ENCODE measurements at regions not wholly inside any gene's neighbourhood (a gene's known extent, or its start where the extent isn't known, plus 50 kb on each side); places are given as distances from the start of the nearest gene placed in this dataset.
A peak's percentile ranks its signal among the peaks of the same experiment; 100 is the strongest.

DNA sequence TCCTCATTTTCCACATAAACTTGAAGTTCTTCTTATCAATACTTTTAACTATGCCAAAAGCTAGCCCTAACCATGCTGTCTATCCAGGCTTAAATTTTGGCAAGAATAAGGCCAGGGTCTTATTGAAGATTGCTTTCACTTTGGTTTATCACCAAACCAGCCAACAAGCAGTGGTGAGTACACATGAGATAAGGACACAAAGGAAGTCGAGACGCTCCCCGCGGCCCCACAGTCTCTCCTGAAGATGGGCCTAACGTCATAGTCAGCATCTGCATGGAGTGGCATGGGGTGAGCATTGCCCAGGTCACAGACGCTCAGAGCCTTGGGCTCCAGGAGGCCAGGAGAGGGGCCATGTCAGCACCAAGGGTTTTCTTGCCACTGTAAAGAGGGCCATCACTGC lies 80.3 kb downstream of the ATPSCKMT start:
- Histone ChIP-seq H3K18ac (ENCODE audit: insufficient read length, low read depth, low read length) (no peak overlapping the region), H2BK15ac (ENCODE audit: low read depth, low read length) (no peak overlapping the region), H4K5ac (ENCODE audit: insufficient read length, low read depth, low read length) (no peak overlapping the region), H2BK12ac (ENCODE audit: insufficient read length, low read depth, low read length) (no peak overlapping the region), H4K20me1 (ENCODE audit: control insufficient read depth, insufficient read depth, insufficient read length) (no peaks in the 10 kb centered on the region), H3K9me3 (ENCODE audit: control insufficient read depth, low read depth, low read length) (no peaks in the 10 kb centered on the region), H3K23ac (ENCODE audit: insufficient read length, low read depth, low read length) (no peak overlapping the region), H3K14ac (ENCODE audit: insufficient read depth, low read length) (no peak overlapping the region; the same call in 1 of the 2 replicates), H3K23me2 (ENCODE audit: insufficient read length, low read depth, low read length, poor library complexity, severe bottlenecking) (no peaks in the 10 kb centered on the region), H3K27me3 (ENCODE audit: insufficient read depth, low read length) (no peaks in the 10 kb centered on the region), H3T11ph (ENCODE audit: low read length) (no peak overlapping the region), H4K8ac (replicated peaks; ENCODE audit: insufficient read length, low read depth, low read length) (no peak overlapping the region), H2AK5ac (ENCODE audit: insufficient read length, low read length) (no peak overlapping the region), H2BK5ac (ENCODE audit: insufficient read length, low read length) (no peak overlapping the region), H3K79me2 (ENCODE audit: insufficient read depth, low read length) (no peaks in the 10 kb centered on the region), H2AFZ (ENCODE audit: low read length) (no peak overlapping the region), H2BK20ac (ENCODE audit: low read depth, low read length, poor library complexity, severe bottlenecking) (no peak overlapping the region), H3K56ac (ENCODE audit: insufficient read length, low read depth, low read length) (no peak overlapping the region), H3K27ac (ENCODE audit: insufficient read length, low read depth, low read length) (no peak overlapping the region), H4K91ac (ENCODE audit: insufficient read length, low read depth, low read length) (no peak overlapping the region), H2BK120ac (ENCODE audit: low read depth, low read length, poor library complexity, severe bottlenecking) (no peak overlapping the region), H3K9ac (ENCODE audit: extremely low read depth, insufficient read length, low read length) (no peak overlapping the region), H3K4me1 (ENCODE audit: insufficient read depth, low read length) (no peaks in the 10 kb centered on the region), H3K4ac (ENCODE audit: low read depth, low read length) (no peak overlapping the region), H3K79me1 (ENCODE audit: insufficient read depth, low read depth, low read length, poor library complexity, severe bottlenecking) (no peaks in the 10 kb centered on the region), H3K4me2 (ENCODE audit: insufficient read depth, insufficient read length, low read length) (no peak overlapping the region)
- H3K36me3 Mint-ChIP-seq (ENCODE audit: insufficient read depth in 1 of 3, low read depth in 3 of 3), result peaks cover 4 to 19% (median 14%) of the 10 kb centered on the region in 3 experiments
- DNase-seq, result no peak
- WGBS (ENCODE audit: extremely low coverage, insufficient read length, low lambda C conversion rate), result no CpG with 5 or more reads among the region's 6 CpGs
- no peak overlapping the region for H3K4me3 Mint-ChIP-seq
- 0 out of 7 replicates have a peak overlapping the region, but pooled peaks of 1 of the 3 experiments have one; percentile 53 for H3K27ac Mint-ChIP-seq
- no peaks in the 10 kb centered on the region for H3K27me3 Mint-ChIP-seq (ENCODE audit: low read depth)
- H3K4me1 Mint-ChIP-seq, result no peaks in the 10 kb centered on the region
- TF ChIP-seq, protein P1, sequence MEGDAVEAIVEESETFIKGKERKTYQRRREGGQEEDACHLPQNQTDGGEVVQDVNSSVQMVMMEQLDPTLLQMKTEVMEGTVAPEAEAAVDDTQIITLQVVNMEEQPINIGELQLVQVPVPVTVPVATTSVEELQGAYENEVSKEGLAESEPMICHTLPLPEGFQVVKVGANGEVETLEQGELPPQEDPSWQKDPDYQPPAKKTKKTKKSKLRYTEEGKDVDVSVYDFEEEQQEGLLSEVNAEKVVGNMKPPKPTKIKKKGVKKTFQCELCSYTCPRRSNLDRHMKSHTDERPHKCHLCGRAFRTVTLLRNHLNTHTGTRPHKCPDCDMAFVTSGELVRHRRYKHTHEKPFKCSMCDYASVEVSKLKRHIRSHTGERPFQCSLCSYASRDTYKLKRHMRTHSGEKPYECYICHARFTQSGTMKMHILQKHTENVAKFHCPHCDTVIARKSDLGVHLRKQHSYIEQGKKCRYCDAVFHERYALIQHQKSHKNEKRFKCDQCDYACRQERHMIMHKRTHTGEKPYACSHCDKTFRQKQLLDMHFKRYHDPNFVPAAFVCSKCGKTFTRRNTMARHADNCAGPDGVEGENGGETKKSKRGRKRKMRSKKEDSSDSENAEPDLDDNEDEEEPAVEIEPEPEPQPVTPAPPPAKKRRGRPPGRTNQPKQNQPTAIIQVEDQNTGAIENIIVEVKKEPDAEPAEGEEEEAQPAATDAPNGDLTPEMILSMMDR (conservative IDR thresholded peaks at IDR 0.05), result no peak
- H3K9me3 Mint-ChIP-seq, result peaks cover 10 to 24% of the 10 kb centered on the region in 2 experiments; a peak in 4 of 5 replicates
